IMR-90 (cell line): ENCODE measurements at regions not wholly inside any gene's neighbourhood (a gene's known extent, or its start where the extent isn't known, plus 50 kb on each side); places are given as distances from the start of the nearest gene placed in this dataset.

Source experiments
- ATAC-seq: fragments of 200-7000 bp; cut with Tn5 transposase; 2 replicates; pipeline ENCODE4 v1.9.1; 2020; ENCODE audit warnings: low read depth, mild to moderate bottlenecking, moderate library complexity
- BruUV-seq: library from RNA; stranded (reverse); fragments of 400-500 nt; replicated peaks from 2 replicates; lab custom pipeline; 2021; lab: Mats Ljungman, UMichigan
- CTCF ChIA-PET: fragments of 300-600 bp; formaldehyde crosslinking; extraction: SDS; loops from one replicate; lab custom pipeline; 2021; ENCODE audit warnings: antibody characterized with exemption; lab: Yijun Ruan, JAX
- POLR2A ChIA-PET: fragments of 300-600 bp; sonication (Branson Sonifier 250); formaldehyde crosslinking; loops from one replicate; lab custom pipeline; 2022; ENCODE audit warnings: antibody characterized with exemption; ENCODE audit not compliant: unreplicated experiment; lab: Charles Lee
- DNase-seq: peaks from one replicate; pipeline ENCODE4 v3.0.0; 2013
- H2AFZ ChIP-seq: replicated peaks from 2 replicates; pipeline ENCODE3; 2013; ENCODE audit warnings: low read length, mild to moderate bottlenecking; ENCODE audit not compliant: poor library complexity
- H2AK5ac ChIP-seq: 2 replicates; pipeline ENCODE4 v1.6.1; 2013; ENCODE audit warnings: low read depth, low read length, inconsistent platforms
- H2AK9ac ChIP-seq: replicated peaks from 2 replicates; pipeline ENCODE3; 2013; ENCODE audit warnings: mild to moderate bottlenecking, low read depth, low read length, moderate library complexity; ENCODE audit not compliant: poor library complexity
- H2BK120ac ChIP-seq: 2 replicates; pipeline ENCODE4 v1.6.1; 2013; ENCODE audit warnings: low read depth, low read length, inconsistent platforms
- H2BK15ac ChIP-seq: 3 replicates; pipeline ENCODE4 v1.6.1; 2013; ENCODE audit warnings: low read depth, low read length, inconsistent platforms
- H2BK20ac ChIP-seq: 2 replicates; pipeline ENCODE4 v1.6.1; 2013; ENCODE audit warnings: low read depth, mild to moderate bottlenecking, inconsistent platforms, low read length, moderate library complexity
- H2BK5ac ChIP-seq: 2 replicates; pipeline ENCODE4 v1.6.1; 2013; ENCODE audit warnings: mild to moderate bottlenecking, low read depth, low read length, inconsistent platforms; ENCODE audit not compliant: poor library complexity, severe bottlenecking
- H3K14ac ChIP-seq: replicated peaks from 2 replicates; pipeline ENCODE4 v1.6.1; 2013; ENCODE audit warnings: low read depth, low read length, inconsistent platforms
- H3K18ac ChIP-seq: 2 replicates; pipeline ENCODE4 v1.6.1; 2013; ENCODE audit warnings: low read depth, low read length, control low read depth
- H3K23ac ChIP-seq: 2 replicates; pipeline ENCODE4 v1.6.1; 2013; ENCODE audit warnings: low read depth, low read length, inconsistent platforms
- H3K27ac ChIP-seq: 2 replicates; pipeline ENCODE4 v1.5.1; 2013; ENCODE audit warnings: mild to moderate bottlenecking, control low read depth, low read length; ENCODE audit not compliant: insufficient read depth
- H3K27me3 ChIP-seq: 2 replicates; pipeline ENCODE4 v1.6.1; 2013; ENCODE audit warnings: low read length; ENCODE audit not compliant: control insufficient read depth, insufficient read depth
- H3K36me3 ChIP-seq: 2 replicates; pipeline ENCODE4 v1.6.1; 2013; ENCODE audit warnings: low read length, mixed read lengths; ENCODE audit not compliant: control insufficient read depth, insufficient read depth
- H3K4ac ChIP-seq: 2 replicates; pipeline ENCODE4 v1.6.1; 2013; ENCODE audit warnings: low read depth, low read length, inconsistent platforms
- H3K4me1 ChIP-seq: 2 replicates; pipeline ENCODE4 v1.6.1; 2013; ENCODE audit warnings: low read length, mixed read lengths; ENCODE audit not compliant: control insufficient read depth, insufficient read depth
- H3K4me2 ChIP-seq: 2 replicates; pipeline ENCODE4 v1.6.1; 2013; ENCODE audit warnings: low read depth, mild to moderate bottlenecking, control low read depth, low read length, moderate library complexity
- H3K4me3 ChIP-seq: 2 replicates; pipeline ENCODE4 v1.5.1; 2013; ENCODE audit warnings: low read depth, mild to moderate bottlenecking, control low read depth, low read length, moderate library complexity; ENCODE audit not compliant: insufficient read depth
- H3K56ac ChIP-seq: 2 replicates; pipeline ENCODE4 v1.6.1; 2013; ENCODE audit warnings: low read length, inconsistent platforms; ENCODE audit not compliant: insufficient read depth; ENCODE audit errors: extremely low read depth
- H3K79me1 ChIP-seq, 2 experiments: 2 replicates each; pipeline ENCODE4 v1.6.1; 2013; ENCODE audit warnings: low read length in 2 of 2, inconsistent platforms in 1 of 2, low read depth in 1 of 2
- H3K9ac ChIP-seq: 2 replicates; pipeline ENCODE4 v1.6.1; 2013; ENCODE audit warnings: low read depth, low read length, control low read depth
- H3K9me1 ChIP-seq: 2 replicates; pipeline ENCODE4 v1.6.1; 2013; ENCODE audit warnings: low read length, inconsistent platforms; ENCODE audit not compliant: insufficient read depth
- H3K9me3 ChIP-seq: 2 replicates; pipeline ENCODE4 v1.6.1; 2013; ENCODE audit warnings: low read length; ENCODE audit not compliant: control insufficient read depth, insufficient read depth
- H4K20me1 ChIP-seq: 2 replicates; pipeline ENCODE4 v1.6.1; 2013; ENCODE audit warnings: low read length, inconsistent platforms; ENCODE audit not compliant: insufficient read depth
- H4K5ac ChIP-seq: 2 replicates; pipeline ENCODE4 v1.6.1; 2013; ENCODE audit warnings: mild to moderate bottlenecking, low read depth, low read length, control low read depth
- H4K8ac ChIP-seq, 2 experiments: 2 replicates each; pipeline ENCODE4 v1.6.1; 2013; ENCODE audit warnings: low read depth in 2 of 2, low read length in 2 of 2, control low read depth in 1 of 2, inconsistent platforms in 1 of 2
- H4K91ac ChIP-seq: 2 replicates; pipeline ENCODE4 v1.6.1; 2013; ENCODE audit warnings: low read depth, low read length, inconsistent platforms; ENCODE audit not compliant: insufficient read depth
- MAZ ChIP-seq: IDR thresholded peaks from 2 replicates; pipeline ENCODE4 v1.6.1; 2012; ENCODE audit warnings: low read depth, mild to moderate bottlenecking, low read length, improper control_type of control experiment, moderate library complexity, borderline replicate concordance
- NFE2L2 ChIP-seq: fragments of 150-350 bp; IDR thresholded peaks from 2 replicates; pipeline ENCODE4 v1.6.1; 2016; ENCODE audit warnings: low read depth, mild to moderate bottlenecking, low read length
- WGBS, 2 experiments: methylation state at CpG; one replicate each; pipeline versions ENCODE4 v1.1.5 to v1.1.7; 2013; ENCODE audit warnings: missing lambda C conversion rate in 2 of 2; ENCODE audit not compliant: insufficient read length in 1 of 2; ENCODE audit errors: extremely low coverage in 2 of 2; 5-methylcytosine and 5-hydroxymethylcytosine counted together
- dilution Hi-C: fragments of 300-500 bp; cut with HindIII; formaldehyde crosslinking; loops from one replicate; pipeline ENCODE4 v1.14.3; 2018; ENCODE audit warnings: low sequenced_read_pairs; ENCODE audit not compliant: unreplicated experiment
- in situ Hi-C: fragments of 300-500 bp; cut with MboI; formaldehyde crosslinking; loops from 3 replicates; pipeline ENCODE4 v1.14.3; 2019; ENCODE audit warnings: low sequenced_read_pairs, inconsistent platforms, mixed read lengths
- intact Hi-C: fragments of 100-400 bp; cut with micrococcal nuclease; formaldehyde crosslinking; loops from 2 replicates; pipeline ENCODE4 v1.10.0; 2022

GRCh38 chr1:103424650-103425049 is 100.8 kb upstream of the RNPC3 start:
- Histone ChIP-seq H3K56ac (no peak overlapping the region), H3K79me1 (no peaks in the 10 kb centered on the region), H3K4me3 (no peak overlapping the region), H4K8ac (no peak overlapping the region), H3K4ac (no peak overlapping the region), H2BK15ac (no peak overlapping the region), H3K14ac (no peak overlapping the region), H4K5ac (no peak overlapping the region), H3K36me3 (no peaks in the 10 kb centered on the region), H2AK9ac (no peak overlapping the region), H3K18ac (no peak overlapping the region), H4K91ac (no peak overlapping the region), H3K23ac (no peak overlapping the region), H2AFZ (no peak overlapping the region), H3K27ac (no peak overlapping the region), H3K9ac (no peak overlapping the region), H3K27me3 (no peaks in the 10 kb centered on the region), H4K20me1 (no peaks in the 10 kb centered on the region), H3K4me1 (no peaks in the 10 kb centered on the region), H3K4me2 (no peak overlapping the region), H2AK5ac (no peak overlapping the region), H2BK120ac (no peak overlapping the region), H2BK20ac (no peak overlapping the region), H3K9me1 (no peaks in the 10 kb centered on the region), H3K9me3 (no peaks in the 10 kb centered on the region), H2BK5ac (no peak overlapping the region)
- CTCF ChIA-PET: no interaction called here
- no peak for TF ChIP-seq MAZ
- TF ChIP-seq NFE2L2: no peak
- intact Hi-C loops: no loop called here
- POLR2A ChIA-PET: no interaction called here
- DNase-seq (no peak), ATAC-seq (no peak)
- no TSS peak for BruUV-seq
- in situ Hi-C loops: no loop called here
- WGBS, 2 experiments: no CpG with 5 or more reads among the region's 2 CpGs
- dilution Hi-C loops: no loop called here
